Right ventricle myocardium superior (tissue), 1 donor: ENCODE measurements at regions not wholly inside any gene's neighbourhood (a gene's known extent, or its start where the extent isn't known, plus 50 kb on each side); places are given as distances from the start of the nearest gene placed in this dataset.
A peak's percentile ranks its signal among the peaks of the same experiment; 100 is the strongest.
"Not testable (repeated sequence)": the region's sequence is repeated elsewhere in the genome, so short reads cannot be mapped to it uniquely, and the experiment has no call there.

Experiments
- ATAC-seq: fragments of 200-7000 bp; cut with Tn5 transposase; one replicate; pipeline ENCODE4 v1.9.1; 2020; ENCODE audit warnings: mild to moderate bottlenecking; ENCODE audit not compliant: poor library complexity
- DNase-seq: peaks from one replicate; pipeline ENCODE4 v3.0.0-alpha.2; 2020
- intact Hi-C: fragments of 100-400 bp; cut with DNase I; formaldehyde crosslinking; loops from one replicate; pipeline ENCODE4 v1.11.2; 2022
- donor health status: DM: no; HTN: yes; CAD: no; lungs with severe emphysema.

DNA sequence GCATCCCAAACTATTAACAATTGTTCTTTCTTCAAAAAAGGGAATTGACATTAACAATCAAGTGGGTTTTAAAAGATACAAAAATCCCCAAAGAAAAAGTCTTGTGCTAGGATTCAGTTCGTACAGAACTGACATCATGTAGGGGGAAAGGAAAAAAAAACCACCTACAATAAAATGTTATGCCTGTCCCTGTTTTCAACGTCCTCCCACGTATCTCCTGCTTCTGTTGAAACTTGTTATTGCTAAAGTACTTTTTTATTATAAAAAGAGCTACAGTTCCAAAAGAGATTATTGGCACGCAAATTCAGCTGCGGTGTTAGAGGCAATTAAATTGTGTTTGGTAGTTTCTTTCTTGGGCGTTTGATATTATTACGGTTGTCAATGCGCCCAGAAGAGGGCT is 102.8 kb upstream of the PHACTR1 start:
- intact Hi-C loops, result no loop called here
- DNase-seq (no peak), ATAC-seq (no peak)

DNA sequence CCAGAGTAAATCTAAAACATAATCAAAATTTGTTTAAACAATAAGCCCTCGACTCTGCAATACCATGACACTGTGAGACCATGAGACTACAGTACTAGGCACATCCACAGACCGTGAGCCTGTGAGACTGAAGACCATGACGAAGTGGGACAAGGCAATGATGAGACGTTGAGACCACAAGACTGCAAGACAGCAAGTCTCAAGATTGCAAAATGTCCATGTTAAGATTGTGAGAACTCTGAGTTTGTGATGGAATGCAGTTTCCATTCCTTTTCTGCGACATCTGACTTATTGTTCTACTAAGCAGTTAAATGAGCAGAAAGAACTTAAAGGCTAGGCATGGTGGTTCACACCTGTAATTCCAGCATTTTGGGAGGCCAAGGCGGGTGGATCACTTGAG is 102.1 kb upstream of the PHACTR1 start:
- no peak for ATAC-seq
- DNase-seq, result no peak
- intact Hi-C loops, result no loop called here

DNA sequence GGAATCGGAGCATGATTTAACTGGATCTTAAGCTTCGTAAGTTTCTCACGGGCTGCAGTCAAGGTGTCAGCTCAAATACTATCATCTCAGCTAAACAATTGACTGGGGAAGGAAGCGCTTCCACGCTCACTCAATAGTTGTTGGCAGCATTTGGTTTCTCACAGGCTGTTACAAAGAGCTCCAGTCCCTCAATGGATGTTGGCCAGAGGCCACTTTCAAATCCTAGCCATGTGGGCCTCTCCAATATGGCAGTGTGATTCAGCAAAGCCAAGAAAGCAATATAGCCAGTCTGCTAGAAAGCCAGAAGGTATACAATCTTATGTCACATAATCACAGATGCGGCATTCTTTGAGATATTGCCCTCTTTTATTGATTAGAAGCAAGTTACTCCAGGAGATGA is 98.3 kb upstream of the PHACTR1 start:
- no peak for DNase-seq
- no peak for ATAC-seq
- intact Hi-C loops, result no loop called here

GRCh38 chr6:12621754-12622153 is 94.8 kb upstream of the PHACTR1 start:
- ATAC-seq (no peak), DNase-seq (no peak)
- intact Hi-C loops, result no loop called here

GRCh38 chr6:12622566-12622965 is 94.0 kb upstream of the PHACTR1 start:
- DNase-seq, result no peak
- intact Hi-C loops, result no loop called here
- ATAC-seq, result no peak

DNA sequence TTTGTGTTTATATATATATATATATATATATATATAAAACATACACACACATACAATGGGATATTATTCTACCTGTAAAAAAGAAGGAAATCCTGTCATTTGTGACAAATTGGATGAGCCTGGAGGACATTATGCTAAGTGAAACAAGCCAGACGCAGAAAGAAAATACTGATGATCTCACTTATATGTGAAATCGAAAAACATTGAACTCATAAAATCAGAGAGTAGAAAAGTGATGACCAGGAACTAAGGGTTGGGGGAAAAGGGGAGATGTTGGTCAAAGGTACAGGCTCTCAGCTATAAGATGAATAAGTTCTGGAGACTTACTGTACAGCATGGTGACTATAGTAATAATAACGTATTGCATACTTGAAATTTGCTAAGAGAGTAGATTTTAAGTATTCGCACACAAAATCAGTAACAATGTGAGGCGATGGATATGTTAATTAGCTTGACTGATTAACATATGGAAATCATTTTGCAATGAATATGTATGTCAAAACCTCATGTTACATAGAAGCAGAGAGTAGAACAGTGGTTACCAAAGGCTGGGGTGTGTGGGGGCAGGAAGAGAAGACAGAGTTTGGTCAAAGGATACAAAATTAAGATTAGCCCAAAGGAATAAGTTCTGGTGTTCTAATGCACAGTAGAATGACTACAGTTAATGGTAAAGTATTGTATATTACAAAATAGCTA is 92.3 kb upstream of the PHACTR1 start:
- no peak for DNase-seq
- ATAC-seq, result no peak
- intact Hi-C loops, result no loop called here

GRCh38 chr6:12627053-12627452 is 89.5 kb upstream of the PHACTR1 start:
- no peak for DNase-seq
- intact Hi-C loops, result no loop called here
- no peak for ATAC-seq

DNA sequence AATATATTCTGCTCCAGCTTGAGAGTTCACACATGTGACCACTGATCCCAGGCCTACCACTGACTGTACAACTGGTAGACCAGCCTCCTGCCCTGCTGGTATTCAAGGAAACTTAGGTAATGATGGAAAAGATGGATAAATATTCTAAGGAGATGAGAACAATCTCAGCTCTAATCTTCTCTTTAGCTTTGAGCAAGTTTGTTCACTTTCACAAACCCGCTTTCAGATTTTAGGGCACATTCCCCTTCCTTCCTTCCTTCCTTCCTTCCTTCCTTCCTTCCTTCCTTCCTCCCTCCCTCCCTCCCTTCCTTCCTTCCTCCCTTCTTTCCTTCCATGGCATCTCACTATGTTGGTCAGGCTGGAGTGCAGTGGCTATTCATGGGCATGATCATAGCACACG is 88.2 kb upstream of the PHACTR1 start:
- DNase-seq (no peak), ATAC-seq (no peak)
- intact Hi-C loops, result no loop called here

GRCh38 chr6:12633746-12634145 is 82.8 kb upstream of the PHACTR1 start:
- intact Hi-C loops, result loop anchor here (10.0 kb wide), 1 partner anchor 261 kb away; no protein-coding TSS in a partner anchor
- DNase-seq, ATAC-seq: not testable (repeated sequence)

DNA sequence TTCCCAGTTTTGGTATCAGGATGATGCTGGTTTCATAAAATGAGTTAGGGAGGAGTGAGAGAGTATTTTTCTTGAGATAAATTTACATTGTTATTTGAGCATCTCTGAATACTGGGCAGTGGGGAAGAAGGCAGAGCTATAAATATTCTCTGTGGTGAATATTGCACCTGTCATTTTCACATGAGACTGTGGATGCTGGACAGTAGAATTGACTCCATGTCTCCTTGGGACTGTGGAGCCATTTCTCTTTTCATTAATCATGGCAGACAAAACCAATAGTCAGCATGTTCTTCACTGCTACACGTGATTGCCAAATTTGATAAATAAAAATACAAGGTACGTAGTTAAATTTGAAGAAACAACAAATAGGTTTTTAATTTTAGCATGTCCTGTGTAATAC is 81.2 kb upstream of the PHACTR1 start:
- intact Hi-C loops, result loop anchor here (10.0 kb wide), 1 partner anchor 259 kb away; no protein-coding TSS in a partner anchor
- ATAC-seq (peak; percentile 64), DNase-seq (no peak)

DNA sequence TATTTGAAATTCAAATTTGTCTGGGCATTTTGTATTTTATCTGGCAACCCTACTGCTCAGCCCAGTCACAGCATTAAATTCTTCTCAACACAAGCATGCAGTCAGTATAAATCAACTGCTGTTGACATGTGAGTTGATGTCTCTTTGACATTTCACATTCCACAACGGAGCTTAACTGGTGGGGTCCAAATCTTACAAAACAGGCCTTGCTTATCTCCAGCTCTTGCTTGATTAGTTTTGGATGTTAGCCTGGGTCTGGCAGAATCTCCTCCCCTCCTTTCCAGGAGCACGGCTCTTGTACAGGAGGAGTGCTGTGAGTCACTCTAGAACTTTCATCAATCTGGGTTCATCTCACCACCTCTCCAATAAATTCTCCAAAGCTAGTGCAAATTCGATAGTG is 80.8 kb upstream of the PHACTR1 start:
- intact Hi-C loops, result loop anchor here (10.0 kb wide), 1 partner anchor 259 kb away; no protein-coding TSS in a partner anchor
- DNase-seq, result no peak
- ATAC-seq, result peak; percentile 98

DNA sequence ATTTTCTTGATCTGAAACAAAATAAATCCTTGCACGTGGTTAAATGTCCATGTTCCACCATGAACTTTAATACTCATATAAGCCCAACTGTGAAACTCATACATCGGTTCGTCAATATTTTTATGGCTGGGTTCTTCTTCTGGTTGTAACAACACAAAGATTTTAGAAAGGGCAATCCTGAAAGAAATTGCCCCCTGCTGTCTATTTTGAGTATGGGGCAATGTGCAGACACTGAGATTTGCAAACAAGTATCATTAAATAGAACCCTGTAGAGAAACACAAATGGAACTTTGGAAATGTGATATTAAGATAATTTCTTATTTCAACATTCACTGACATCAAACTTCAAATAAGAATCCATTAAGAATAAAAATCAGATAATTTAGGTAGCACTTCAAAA is 80.2 kb upstream of the PHACTR1 start:
- no peak for ATAC-seq
- intact Hi-C loops, result loop anchor here (10.0 kb wide), 1 partner anchor 258 kb away; no protein-coding TSS in a partner anchor
- no peak for DNase-seq

DNA sequence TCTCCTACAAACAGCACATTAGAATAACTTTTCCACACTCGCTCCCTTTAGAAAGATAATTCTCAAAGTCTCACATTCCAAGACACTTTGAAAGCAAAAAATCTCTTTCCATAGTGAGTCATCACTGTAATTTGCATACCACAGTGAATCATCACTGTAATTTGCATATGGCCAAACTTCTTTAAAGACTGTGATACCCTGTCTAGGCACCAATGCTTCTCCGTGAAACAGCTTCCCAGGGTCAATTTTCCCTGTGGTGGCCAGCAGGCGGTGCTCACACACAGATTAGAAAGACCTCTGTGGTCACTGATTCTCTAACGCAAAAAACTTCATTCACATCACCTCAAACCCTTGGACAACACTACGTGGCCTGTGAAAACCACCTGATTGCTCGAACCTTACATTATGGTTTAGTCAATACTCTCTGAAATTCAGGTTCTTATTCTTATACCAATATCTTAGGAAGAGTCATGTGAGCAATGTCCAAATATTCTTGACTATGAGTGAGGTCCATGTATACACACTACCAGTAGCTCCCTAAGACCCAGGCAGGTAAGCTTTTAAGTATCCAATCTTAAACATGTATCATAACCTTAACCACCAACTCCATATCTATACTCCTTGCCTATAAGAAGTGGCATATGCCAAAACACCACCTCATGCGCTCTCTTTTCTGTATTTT is 78.5 kb upstream of the PHACTR1 start:
- intact Hi-C loops, result loop anchor here (10.0 kb wide), 1 partner anchor 257 kb away; no protein-coding TSS in a partner anchor
- ATAC-seq, result peak; percentile 38
- peak; percentile 52 for DNase-seq

DNA sequence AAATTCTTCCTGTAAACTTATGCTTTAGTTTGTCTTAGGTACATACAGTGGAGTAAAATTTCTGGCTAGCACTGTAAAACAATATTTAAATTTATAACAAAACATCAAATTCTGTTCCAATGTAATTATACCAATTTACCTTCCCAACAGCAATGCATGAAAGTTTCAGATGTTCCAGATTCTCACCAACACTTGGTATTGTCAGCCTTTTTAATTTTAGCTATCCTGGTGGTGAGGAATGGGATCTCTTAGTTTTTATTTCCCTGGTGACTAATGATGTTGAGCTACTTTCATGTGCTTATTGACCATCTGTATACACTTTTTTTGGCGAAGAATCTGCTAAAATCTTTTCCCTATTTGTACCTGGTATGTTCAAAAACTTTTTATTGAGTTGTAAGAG is 76.1 kb upstream of the PHACTR1 start:
- intact Hi-C loops, result no loop called here
- no peak for DNase-seq
- no peak for ATAC-seq

- not testable (repeated sequence) for ATAC-seq
These were observed 74.8 kb upstream of the PHACTR1 start for GRCh38 chr6:12641785-12642184.

DNA sequence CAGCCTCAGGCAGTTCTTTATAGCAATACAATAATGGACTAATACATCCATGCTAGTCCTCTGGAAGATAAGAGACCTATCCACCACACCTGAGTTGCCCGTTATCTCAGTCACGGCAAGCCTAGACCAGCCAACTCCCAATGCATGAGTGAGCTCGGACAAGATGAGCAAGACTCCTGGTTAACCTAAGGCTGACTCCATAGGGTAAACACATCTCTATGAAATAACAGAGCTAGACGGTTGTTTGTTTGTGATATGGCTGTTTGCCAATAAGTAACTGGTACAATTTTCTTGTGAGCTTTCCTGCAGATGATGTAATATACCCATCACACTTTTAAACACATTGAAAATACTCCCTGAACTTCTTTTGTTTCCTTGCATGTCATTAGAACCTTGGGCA is 70.6 kb upstream of the PHACTR1 start:
- intact Hi-C loops, result no loop called here
- no peak for ATAC-seq
- DNase-seq, result no peak

More at GRCh38 chr6:12641785-12642184, 74.8 kb upstream of the PHACTR1 start:
- intact Hi-C loops, DNase-seq: not testable (repeated sequence)

DNA sequence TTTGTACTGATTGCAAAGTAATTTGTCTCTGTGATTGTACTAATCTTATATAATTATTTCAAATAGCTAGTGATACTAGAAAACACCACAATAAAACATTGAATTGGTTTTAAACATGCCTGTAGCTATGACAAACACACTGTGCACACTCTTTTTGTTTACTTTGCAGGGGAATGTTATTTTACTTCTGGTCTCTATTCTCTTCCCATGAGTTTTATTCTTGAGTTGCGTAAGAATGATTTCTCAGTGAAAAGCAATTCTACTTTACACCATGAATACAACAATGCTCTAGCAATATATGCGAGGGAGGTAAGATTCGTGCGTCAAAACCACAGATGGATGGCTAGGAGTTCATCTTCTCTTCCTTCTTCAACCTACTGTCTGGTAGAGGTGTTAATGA is 68.4 kb upstream of the PHACTR1 start:
- intact Hi-C loops, result no loop called here
- ATAC-seq, result no peak

DNA sequence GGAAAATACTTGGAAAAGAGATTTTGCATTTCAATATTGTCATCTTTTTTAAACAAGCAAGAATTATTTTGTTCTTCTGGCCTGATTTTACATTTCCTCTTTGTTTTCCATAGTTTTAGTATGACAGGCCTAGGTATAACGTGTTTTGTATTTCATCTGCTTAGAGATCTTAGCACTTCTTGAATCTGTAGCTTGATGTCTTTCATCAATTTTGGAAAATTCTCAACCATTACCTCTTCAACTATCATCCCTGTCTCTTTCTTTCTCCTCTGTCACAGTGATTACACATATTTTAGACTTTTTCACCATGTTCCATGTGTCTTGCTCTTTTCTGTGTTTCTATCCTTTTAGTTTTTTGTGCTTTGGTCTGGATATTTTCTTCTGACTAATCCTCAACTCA is 67.2 kb upstream of the PHACTR1 start:
- intact Hi-C loops, result no loop called here
- ATAC-seq, result no peak

More for the DNA sequence above, 68.4 kb upstream of the PHACTR1 start:
- no peak for DNase-seq

DNA sequence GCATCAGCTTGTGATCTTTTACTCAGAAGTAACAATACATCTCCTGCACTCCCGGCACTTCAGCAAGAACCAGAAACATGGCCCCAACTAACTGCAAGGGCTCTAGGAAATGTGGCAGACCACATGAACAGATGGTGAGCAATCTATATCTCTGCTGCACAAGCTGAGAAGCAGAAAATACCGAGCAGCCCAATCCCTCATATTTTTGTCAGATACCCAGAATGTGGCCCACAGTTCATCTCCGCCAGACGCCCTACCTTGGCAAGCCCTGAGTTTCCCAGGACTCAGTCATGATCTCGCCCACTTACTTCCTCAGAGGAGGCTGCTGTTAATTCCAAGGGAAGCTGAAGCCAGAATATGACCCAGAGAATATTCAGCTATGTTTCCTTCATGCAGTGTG is 63.1 kb upstream of the PHACTR1 start:
- intact Hi-C loops, result no loop called here
- ATAC-seq, result no peak
- no peak for DNase-seq

More for the DNA sequence above, 67.2 kb upstream of the PHACTR1 start:
- DNase-seq, result no peak

DNA sequence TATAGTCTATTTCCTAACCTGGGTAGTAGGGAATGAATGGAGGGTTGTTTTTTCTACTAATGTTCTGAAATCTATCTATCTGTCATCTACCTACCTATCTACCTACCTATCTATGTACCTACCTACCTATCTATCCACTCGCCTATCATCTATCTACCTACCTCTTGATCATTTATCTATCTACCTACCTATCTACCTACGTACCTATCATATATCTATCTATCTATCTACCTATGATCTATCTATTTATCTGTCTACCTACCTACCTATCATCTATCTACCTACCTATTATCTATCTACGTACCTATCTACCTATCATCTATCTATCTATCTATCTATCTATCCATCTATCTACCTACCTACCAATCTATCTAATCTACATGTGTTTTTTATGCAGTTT is 62.5 kb upstream of the PHACTR1 start:
- intact Hi-C loops, result no loop called here
- DNase-seq, result no peak
- ATAC-seq, result no peak
